ENCODE measurements at regions not wholly inside any gene's neighbourhood (a gene's known extent, or its start where the extent isn't known, plus 50 kb on each side); places are given as distances from the start of the nearest gene placed in this dataset.

- no peaks in the 10 kb centered on the region for H3K36me3 ChIP-seq
- H3K27ac ChIP-seq, result no peak overlapping the region
- no peaks in the 10 kb centered on the region for H3K4me1 ChIP-seq
- no peak for TF ChIP-seq CTCF (IDR thresholded peaks at IDR 0.05)
- no peak for TF ChIP-seq POLR2A (IDR thresholded peaks at IDR 0.05)
- no peaks in the 10 kb centered on the region for H3K27me3 ChIP-seq
- no peaks in the 10 kb centered on the region for H3K9me3 ChIP-seq
- DNase-seq, result no peak
- H3K4me3 ChIP-seq, result no peak overlapping the region
Measured at GRCh38 chr3:194257151-194257621, 93.9 kb downstream of the CPN2 start.

- no peak for DNase-seq
- Histone ChIP-seq H3K27me3 (no peaks in the 10 kb centered on the region), H3K9me3 (no peaks in the 10 kb centered on the region), H3K27ac (no peak overlapping the region), H3K4me1 (no peaks in the 10 kb centered on the region), H3K36me3 (no peaks in the 10 kb centered on the region), H3K4me3 (no peak overlapping the region)
- TF ChIP-seq CTCF (IDR thresholded peaks at IDR 0.05) (no peak), POLR2A (IDR thresholded peaks at IDR 0.05) (no peak)
Measured at GRCh38 chr3:194257916-194258668, 93.0 kb downstream of the CPN2 start.

- Histone ChIP-seq H3K27ac (no peak overlapping the region), H3K36me3 (no peaks in the 10 kb centered on the region), H3K4me3 (no peak overlapping the region), H3K4me1 (peaks cover 0 to 2% (median 0%) of the 10 kb centered on the region in 4 donors), H3K9me3 (no peaks in the 10 kb centered on the region), H3K27me3 (no peaks in the 10 kb centered on the region)
- TF ChIP-seq POLR2A (IDR thresholded peaks at IDR 0.05) (no peak), CTCF (IDR thresholded peaks at IDR 0.05) (no peak)
- DNase-seq, result no peak
Measured at GRCh38 chr3:194259982-194260766, 91.0 kb downstream of the CPN2 start.

GRCh38 chr3:194261581-194262063 is 89.5 kb downstream of the CPN2 start:
- Histone ChIP-seq H3K36me3 (no peaks in the 10 kb centered on the region), H3K9me3 (no peaks in the 10 kb centered on the region), H3K4me1 (peaks cover 0 to 17% (median 0%) of the 10 kb centered on the region in 4 donors), H3K27ac (no peak overlapping the region), H3K4me3 (no peak overlapping the region), H3K27me3 (no peaks in the 10 kb centered on the region)
- no peak for DNase-seq
- TF ChIP-seq POLR2A (IDR thresholded peaks at IDR 0.05) (no peak), CTCF (IDR thresholded peaks at IDR 0.05) (no peak)

- no peak for TF ChIP-seq POLR2A (IDR thresholded peaks at IDR 0.05)
- no peak for TF ChIP-seq CTCF (IDR thresholded peaks at IDR 0.05)
- H3K36me3 ChIP-seq, result no peaks in the 10 kb centered on the region
- no peak overlapping the region for H3K4me3 ChIP-seq
- H3K4me1 ChIP-seq, result peaks cover 0 to 20% (median 0%) of the 10 kb centered on the region in 4 donors
- no peak for DNase-seq
- H3K9me3 ChIP-seq, result no peaks in the 10 kb centered on the region
- no peaks in the 10 kb centered on the region for H3K27me3 ChIP-seq
- no peak overlapping the region for H3K27ac ChIP-seq
Measured at GRCh38 chr3:194262176-194262924, 88.8 kb downstream of the CPN2 start.
